Fibroblast of skin of right biceps (primary cell): ENCODE measurements at regions not wholly inside any gene's neighbourhood (a gene's known extent, or its start where the extent isn't known, plus 50 kb on each side); places are given as distances from the start of the nearest gene placed in this dataset.
A peak's percentile ranks its signal among the peaks of the same experiment; 100 is the strongest.

Source experiments
- DNase-seq: peaks from one replicate; pipeline ENCODE4 v3.0.0-alpha.2; 2013

GRCh38 chr13:100853434-100853833 lies 178.8 kb upstream of the TMTC4 start:
- no peak for DNase-seq

GRCh38 chr13:100852146-100852545 lies 177.6 kb upstream of the TMTC4 start:
- no peak for DNase-seq

- DNase-seq = no peak
Measured at GRCh38 chr13:100848304-100848703, 173.7 kb upstream of the TMTC4 start.

DNA sequence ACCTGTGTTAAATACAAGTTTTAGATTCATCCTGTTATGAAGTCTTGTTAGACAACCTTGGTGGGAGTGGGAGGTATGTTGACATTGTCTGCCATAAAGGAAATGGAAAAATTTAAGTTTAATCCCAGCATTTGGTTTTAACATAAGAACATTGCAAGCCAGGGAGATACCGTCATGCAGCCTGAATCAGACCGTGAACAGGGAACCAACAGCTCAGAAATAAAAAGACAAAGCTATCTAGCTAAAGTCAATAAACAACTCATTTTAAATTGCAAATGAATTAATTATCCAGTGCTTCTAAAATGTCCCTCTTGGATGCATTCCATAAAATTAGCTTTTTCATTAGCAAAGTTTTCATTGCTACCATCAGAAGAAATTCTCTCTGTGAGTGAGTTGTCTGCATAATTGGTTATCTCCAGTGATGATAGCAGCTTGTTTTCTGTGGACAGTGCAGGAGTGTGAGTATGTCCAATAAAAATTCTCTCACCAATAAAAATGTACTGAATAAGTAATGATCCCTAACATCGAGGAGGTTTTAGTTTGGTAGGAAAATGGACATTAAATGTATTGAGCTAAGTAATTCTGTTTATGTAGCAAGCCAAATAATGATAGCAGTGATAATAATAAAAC lies 170.6 kb upstream of the TMTC4 start:
- DNase-seq = no peak

GRCh38 chr13:100842136-100842535 lies 167.5 kb upstream of the TMTC4 start:
- no peak for DNase-seq

GRCh38 chr13:100838387-100838786 lies 163.8 kb upstream of the TMTC4 start:
- DNase-seq = no peak

DNA sequence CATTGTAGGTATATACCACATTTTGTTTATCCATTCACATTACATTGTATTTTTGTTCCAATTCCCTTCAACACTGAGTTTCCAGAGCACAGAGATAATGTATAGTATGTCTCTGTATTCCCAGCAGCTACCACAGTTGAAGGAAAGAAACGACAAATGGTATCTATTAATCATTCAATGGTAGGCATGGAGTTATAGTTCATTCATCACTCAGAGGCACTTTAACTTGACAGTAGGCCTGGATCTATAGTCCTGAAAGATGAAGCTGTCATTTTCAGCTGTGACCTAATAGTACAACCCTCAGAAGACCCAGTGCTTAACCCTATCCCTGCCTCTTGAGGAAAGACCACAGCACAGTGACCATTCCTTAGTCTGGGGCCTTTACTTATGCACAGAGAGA lies 163.0 kb upstream of the TMTC4 start:
- no peak for DNase-seq

- peak; percentile 53 for DNase-seq
Measured at GRCh38 chr13:100836711-100837110, 162.1 kb upstream of the TMTC4 start.

- peak; percentile 22 for DNase-seq
Measured at GRCh38 chr13:100835695-100836094, 161.1 kb upstream of the TMTC4 start.

DNA sequence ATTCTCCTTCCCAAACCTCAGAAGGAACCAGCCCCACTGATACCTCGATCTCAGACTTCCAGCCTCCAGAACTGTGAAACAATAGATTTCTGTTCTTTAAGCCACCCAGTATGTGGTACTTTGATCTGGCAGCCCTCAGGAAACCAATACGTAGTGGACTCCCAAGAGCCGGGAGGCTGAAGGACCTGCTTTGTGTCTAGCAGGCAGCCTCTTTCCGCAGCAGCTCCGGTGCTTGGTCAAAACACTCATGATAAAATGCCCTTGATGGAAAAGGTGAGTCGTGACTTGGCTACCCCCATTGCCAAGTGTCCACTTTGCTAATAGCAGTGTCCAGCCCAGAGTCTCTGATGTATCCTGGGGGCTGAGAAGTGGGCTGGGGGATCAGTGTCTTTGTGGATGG lies 158.8 kb upstream of the TMTC4 start:
- DNase-seq = no peak

GRCh38 chr13:100828226-100828625 lies 153.6 kb upstream of the TMTC4 start:
- DNase-seq = no peak

GRCh38 chr13:100827489-100828176 lies 153.0 kb upstream of the TMTC4 start:
- peak; percentile 8 for DNase-seq

DNA sequence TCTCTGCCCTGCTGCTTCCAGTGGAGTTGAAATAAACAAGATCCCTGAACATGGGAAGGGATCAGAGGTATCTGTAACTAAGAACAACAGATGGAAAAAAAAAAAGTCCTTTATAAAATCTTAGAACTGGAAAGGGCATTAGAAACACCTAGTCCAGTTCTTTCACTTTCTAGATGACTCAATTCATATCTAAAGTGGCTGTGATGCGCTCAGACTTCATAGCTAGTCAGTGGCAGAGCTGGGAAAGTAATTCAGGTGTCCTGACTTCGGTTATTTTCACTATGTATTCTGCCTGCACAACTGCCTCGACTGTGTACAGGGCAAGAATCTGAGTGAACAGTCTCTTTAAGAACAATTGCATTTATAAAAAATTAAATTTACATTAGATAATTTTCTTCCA lies 151.8 kb upstream of the TMTC4 start:
- DNase-seq = no peak

- peak; percentile 75 for DNase-seq
Measured at GRCh38 chr13:100825557-100825956, 151.0 kb upstream of the TMTC4 start.

- no peak for DNase-seq
Measured at GRCh38 chr13:100824366-100824765, 149.8 kb upstream of the TMTC4 start.

DNA sequence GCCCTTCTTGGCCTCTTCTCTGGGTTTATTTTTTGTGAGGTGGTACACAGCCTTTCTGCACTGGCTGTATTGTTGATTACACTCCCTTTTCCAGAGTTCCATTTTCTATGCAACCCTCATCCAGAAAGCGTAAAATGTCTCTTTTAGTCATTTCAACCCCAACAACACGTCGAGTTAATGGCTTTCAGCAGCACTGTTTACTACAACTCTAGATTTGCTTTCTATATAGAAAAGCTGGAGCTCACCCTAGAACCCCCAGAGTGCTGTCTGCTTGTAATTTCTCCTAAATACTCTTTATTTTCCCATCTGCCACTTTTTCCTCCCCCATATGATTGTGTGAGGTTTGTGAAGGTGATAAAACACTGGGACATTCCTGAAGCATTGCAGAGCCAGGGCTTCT lies 148.9 kb upstream of the TMTC4 start:
- peak; percentile 20 for DNase-seq

- no peak for DNase-seq
Measured at GRCh38 chr13:100822871-100823443, 148.4 kb upstream of the TMTC4 start.

DNA sequence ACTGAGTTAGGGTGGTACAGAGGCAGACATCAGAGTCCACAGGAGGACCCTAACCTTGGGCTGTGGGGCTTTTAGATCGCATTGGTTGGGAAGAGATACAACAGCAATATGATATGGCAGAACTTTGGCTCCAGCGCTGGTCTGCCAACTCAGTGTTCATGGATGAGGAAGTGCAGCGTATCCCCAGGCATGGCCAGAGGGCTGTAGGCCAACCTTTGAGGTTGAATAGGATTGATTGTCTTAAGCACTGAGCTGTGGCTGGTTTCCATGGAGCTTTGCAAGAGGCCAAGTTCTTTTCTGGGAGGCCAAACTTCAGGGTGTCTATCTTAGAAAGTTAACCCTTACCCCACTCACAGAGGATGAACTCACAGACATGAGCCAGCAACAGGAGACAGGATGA lies 144.1 kb upstream of the TMTC4 start:
- DNase-seq = no peak

DNA sequence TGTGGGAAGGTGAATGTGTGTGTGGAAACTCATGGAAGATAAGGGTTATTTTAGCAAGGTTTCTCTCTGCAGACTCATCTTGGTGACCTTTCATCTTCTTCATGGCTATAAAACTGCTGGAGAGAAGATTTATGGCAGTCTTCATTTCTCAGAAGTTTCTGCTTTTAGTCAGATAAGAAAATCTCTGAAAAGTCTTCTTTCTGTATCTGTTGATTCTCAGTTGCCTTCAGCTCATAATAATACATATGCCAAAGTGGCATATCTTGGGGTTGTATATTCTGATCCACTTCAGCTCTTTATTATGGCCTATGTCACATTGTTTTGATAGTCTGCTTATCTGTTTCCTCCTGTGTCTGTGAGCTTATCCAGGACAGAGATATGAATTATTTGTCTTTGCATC lies 143.3 kb upstream of the TMTC4 start:
- DNase-seq = no peak

GRCh38 chr13:100815476-100816046 lies 141.0 kb upstream of the TMTC4 start:
- DNase-seq = no peak

GRCh38 chr13:100812982-100813584 lies 138.5 kb upstream of the TMTC4 start:
- DNase-seq = no peak

DNA sequence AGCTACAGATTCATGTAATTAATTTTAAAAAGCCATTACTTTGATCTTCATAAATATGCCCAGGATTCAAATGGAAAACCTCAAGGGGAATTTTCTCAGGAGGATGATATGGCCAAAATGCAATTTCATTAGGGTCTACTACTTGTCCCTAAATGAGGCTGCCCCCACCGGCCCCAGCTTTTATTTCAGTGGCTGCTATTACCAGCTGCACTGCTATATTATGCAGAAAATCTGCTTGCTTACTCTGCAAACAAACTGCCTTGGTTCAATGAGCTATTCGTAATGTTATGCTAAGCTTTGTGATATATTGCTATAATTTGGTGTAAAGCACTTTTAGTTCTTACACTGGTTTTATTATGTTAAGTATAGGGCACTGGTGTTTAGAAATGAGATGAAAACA lies 137.3 kb upstream of the TMTC4 start:
- no peak for DNase-seq

DNA sequence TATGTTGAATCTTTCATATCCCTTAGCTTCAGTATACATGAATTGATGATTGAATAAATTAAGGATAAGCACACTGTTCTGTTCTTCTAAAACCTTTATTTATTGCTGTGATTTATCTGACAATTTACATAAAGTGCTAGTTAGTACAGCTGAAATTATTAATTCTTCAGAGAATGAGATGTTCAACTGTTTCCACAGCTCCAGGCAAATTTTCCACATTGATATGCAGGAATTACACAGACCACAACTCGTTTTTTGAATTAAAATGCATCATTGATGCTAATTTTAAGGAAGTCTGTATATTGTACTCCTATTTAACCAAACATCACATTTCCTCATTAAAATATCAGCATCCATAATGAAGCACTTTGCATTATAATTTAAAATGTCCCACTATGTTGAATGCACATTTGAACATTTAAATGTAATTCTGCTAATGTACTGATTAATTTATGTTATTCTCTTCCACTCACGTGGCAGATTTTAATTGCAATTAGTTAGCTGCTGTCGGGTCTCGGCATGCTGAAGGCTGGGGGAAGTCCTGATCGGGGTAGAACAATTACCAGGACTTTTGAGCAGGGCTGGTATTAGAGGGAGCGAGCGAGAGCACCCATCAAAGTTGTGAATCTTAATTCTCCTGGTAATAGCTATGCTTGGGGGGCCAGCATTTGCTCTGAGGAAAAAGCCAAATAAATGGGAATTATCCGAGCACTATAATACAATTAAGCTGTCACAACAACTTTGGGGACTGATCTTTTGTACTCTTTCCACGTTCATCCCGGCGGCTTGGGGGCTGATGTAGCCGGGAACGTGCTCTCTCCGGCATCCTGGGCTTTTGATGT lies 136.7 kb upstream of the TMTC4 start:
- DNase-seq = no peak
